Liver (tissue), 8 donors: ENCODE measurements at regions not wholly inside any gene's neighbourhood (a gene's known extent, or its start where the extent isn't known, plus 50 kb on each side); places are given as distances from the start of the nearest gene placed in this dataset.
"Not testable (repeated sequence)": the region's sequence is repeated elsewhere in the genome, so short reads cannot be mapped to it uniquely, and the experiment has no call there.

ENCODE experiments used
- DNase-seq: peaks from one replicate; pipeline ENCODE4 v3.0.0-alpha.2; 2017; ENCODE audit warnings: low spot score
- H3K27ac ChIP-seq, 2 donors: one replicate each; pipeline ENCODE4 v1.7.0; 2013; ENCODE audit warnings: inconsistent platforms in 2 of 2, low read length in 2 of 2, control low read depth in 1 of 2, low read depth in 1 of 2, mild to moderate bottlenecking in 1 of 2
- H3K27me3 ChIP-seq, 4 donors: one replicate each; pipeline versions ENCODE4 v1.6.1 to v1.7.0; 2013; ENCODE audit warnings: low read length in 3 of 4, inconsistent platforms in 1 of 4, mild to moderate bottlenecking in 1 of 4, moderate library complexity in 1 of 4; ENCODE audit not compliant: control insufficient read depth in 4 of 4, insufficient read depth in 4 of 4
- H3K36me3 ChIP-seq, 4 donors: one replicate each; pipeline versions ENCODE4 v1.6.1 to v1.7.0; 2013; ENCODE audit warnings: low read length in 3 of 4, mild to moderate bottlenecking in 3 of 4, low read depth in 1 of 4, moderate library complexity in 1 of 4; ENCODE audit not compliant: control insufficient read depth in 4 of 4, insufficient read depth in 3 of 4
- H3K4me1 ChIP-seq, 4 donors: one replicate each; pipeline versions ENCODE4 v1.6.1 to v1.7.0; 2013; ENCODE audit warnings: low read length in 3 of 4, mild to moderate bottlenecking in 3 of 4, moderate library complexity in 1 of 4; ENCODE audit not compliant: control insufficient read depth in 4 of 4, insufficient read depth in 4 of 4
- H3K4me3 ChIP-seq, 3 donors: one replicate each; pipeline versions ENCODE4 v1.6.1 to v1.7.0; 2013; ENCODE audit warnings: low read length in 3 of 3, control low read depth in 1 of 3, low read depth in 1 of 3, mild to moderate bottlenecking in 1 of 3
- H3K9ac ChIP-seq, 2 donors: one replicate each; pipeline ENCODE4 v1.7.0; 2013; ENCODE audit warnings: low read length in 2 of 2, mild to moderate bottlenecking in 2 of 2, moderate library complexity in 2 of 2, control low read depth in 1 of 2, low read depth in 1 of 2
- H3K9me3 ChIP-seq, 4 donors: one replicate each; pipeline versions ENCODE4 v1.6.1 to v1.7.0; 2013; ENCODE audit warnings: low read length in 3 of 4; ENCODE audit not compliant: control insufficient read depth in 4 of 4
- CTCF ChIP-seq: fragments of 150-350 bp; IDR thresholded peaks from 2 replicates; pipeline ENCODE4 v1.5.1; 2017; ENCODE audit warnings: improper control_type of control experiment, low read depth, low read length; ENCODE audit not compliant: missing input control
- EGR1 ChIP-seq, 2 donors: IDR thresholded peaks; 2 replicates each; pipeline ENCODE4 v1.6.1; 2016 to 2018; ENCODE audit warnings: antibody characterized with exemption in 2 of 2, low read depth in 2 of 2
- FOXA2 ChIP-seq: IDR thresholded peaks from 2 replicates; pipeline ENCODE4 v1.6.1; 2016; ENCODE audit warnings: antibody characterized with exemption
- HNF4A ChIP-seq, 2 donors: conservative IDR thresholded peaks; 2 replicates each; pipeline ENCODE4 v1.6.1; 2016; ENCODE audit warnings: antibody characterized with exemption in 2 of 2, mild to moderate bottlenecking in 2 of 2
- NR2F2 ChIP-seq: IDR thresholded peaks from 2 replicates; pipeline ENCODE4 v1.6.1; 2016; ENCODE audit warnings: antibody characterized with exemption
- RAD21 ChIP-seq, 2 donors: IDR thresholded peaks; 2 replicates each; pipeline ENCODE4 v1.6.1; 2016; ENCODE audit warnings: antibody characterized with exemption in 2 of 2, mild to moderate bottlenecking in 2 of 2
- RXRA ChIP-seq, 2 donors: IDR thresholded peaks; 2 replicates each; pipeline ENCODE4 v1.6.1; 2017 to 2018; ENCODE audit warnings: antibody characterized with exemption in 2 of 2, mild to moderate bottlenecking in 1 of 2
- SP1 ChIP-seq: IDR thresholded peaks from 2 replicates; pipeline ENCODE4 v1.6.1; 2018; ENCODE audit warnings: antibody characterized with exemption, mild to moderate bottlenecking
- YY1 ChIP-seq: IDR thresholded peaks from 2 replicates; pipeline ENCODE4 v1.6.1; 2016; ENCODE audit warnings: antibody characterized with exemption, mild to moderate bottlenecking
- WGBS: extraction: QIAGEN DNeasy Blood & Tissue Kit; methylation state at CpG from one replicate; pipeline ENCODE4 v1.1.7; 2013; 5-methylcytosine and 5-hydroxymethylcytosine counted together
- TF ChIP-seq, protein P1 (sequence below): IDR thresholded peaks from 2 replicates; pipeline ENCODE4 v1.6.1; 2016; ENCODE audit warnings: antibody characterized with exemption, mild to moderate bottlenecking
- TF ChIP-seq, protein P2 (sequence below): IDR thresholded peaks from 2 replicates; pipeline ENCODE4 v1.6.1; 2016; ENCODE audit warnings: antibody characterized with exemption
- donor health status: healthy.
- donor health status: healthy.
- donor health status: healthy.
- donor health status: healthy.
- donor health status: healthy.

- TF ChIP-seq, protein P1, sequence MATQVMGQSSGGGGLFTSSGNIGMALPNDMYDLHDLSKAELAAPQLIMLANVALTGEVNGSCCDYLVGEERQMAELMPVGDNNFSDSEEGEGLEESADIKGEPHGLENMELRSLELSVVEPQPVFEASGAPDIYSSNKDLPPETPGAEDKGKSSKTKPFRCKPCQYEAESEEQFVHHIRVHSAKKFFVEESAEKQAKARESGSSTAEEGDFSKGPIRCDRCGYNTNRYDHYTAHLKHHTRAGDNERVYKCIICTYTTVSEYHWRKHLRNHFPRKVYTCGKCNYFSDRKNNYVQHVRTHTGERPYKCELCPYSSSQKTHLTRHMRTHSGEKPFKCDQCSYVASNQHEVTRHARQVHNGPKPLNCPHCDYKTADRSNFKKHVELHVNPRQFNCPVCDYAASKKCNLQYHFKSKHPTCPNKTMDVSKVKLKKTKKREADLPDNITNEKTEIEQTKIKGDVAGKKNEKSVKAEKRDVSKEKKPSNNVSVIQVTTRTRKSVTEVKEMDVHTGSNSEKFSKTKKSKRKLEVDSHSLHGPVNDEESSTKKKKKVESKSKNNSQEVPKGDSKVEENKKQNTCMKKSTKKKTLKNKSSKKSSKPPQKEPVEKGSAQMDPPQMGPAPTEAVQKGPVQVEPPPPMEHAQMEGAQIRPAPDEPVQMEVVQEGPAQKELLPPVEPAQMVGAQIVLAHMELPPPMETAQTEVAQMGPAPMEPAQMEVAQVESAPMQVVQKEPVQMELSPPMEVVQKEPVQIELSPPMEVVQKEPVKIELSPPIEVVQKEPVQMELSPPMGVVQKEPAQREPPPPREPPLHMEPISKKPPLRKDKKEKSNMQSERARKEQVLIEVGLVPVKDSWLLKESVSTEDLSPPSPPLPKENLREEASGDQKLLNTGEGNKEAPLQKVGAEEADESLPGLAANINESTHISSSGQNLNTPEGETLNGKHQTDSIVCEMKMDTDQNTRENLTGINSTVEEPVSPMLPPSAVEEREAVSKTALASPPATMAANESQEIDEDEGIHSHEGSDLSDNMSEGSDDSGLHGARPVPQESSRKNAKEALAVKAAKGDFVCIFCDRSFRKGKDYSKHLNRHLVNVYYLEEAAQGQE, result no peak
- TF ChIP-seq CTCF, result no peak
- TF ChIP-seq RAD21 (IDR thresholded peaks at IDR 0.05), result no peak
- no peak for TF ChIP-seq RXRA (IDR thresholded peaks at IDR 0.05)
- H3K9ac ChIP-seq, result no peak overlapping the region
- H3K27me3 ChIP-seq, result no peaks in the 10 kb centered on the region
- H3K9me3 ChIP-seq, result no peaks in the 10 kb centered on the region
- DNase-seq, result no peak
- peaks cover 0 to 9% (median 6%) of the 10 kb centered on the region in 4 donors for H3K4me1 ChIP-seq
- no peak overlapping the region for H3K27ac ChIP-seq
- H3K36me3 ChIP-seq, result no peaks in the 10 kb centered on the region
- WGBS, result 73% methylated on average over 9 of the region's 9 CpGs
- H3K4me3 ChIP-seq, result no peak overlapping the region
These were observed 79.6 kb upstream of the UCN3 start for GRCh38 chr10:5285186-5285585.

DNA sequence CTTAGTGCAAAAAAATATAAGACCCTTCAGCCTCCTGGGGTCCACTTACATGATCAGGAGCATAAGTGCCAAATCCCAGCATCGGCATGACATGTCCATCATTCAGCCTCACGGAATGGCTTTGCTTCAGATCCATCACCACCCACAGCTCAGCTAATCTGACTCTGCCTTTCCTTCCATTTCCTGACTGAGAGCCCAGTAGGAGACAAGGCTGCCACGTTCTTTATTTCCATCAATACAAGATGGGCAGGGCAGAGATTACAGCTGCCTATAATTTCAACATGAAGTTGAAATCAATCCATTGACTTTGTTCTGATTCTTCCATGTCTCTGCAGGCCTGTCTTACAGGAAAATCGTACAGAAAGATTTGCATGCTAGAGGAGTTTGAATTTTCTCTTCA lies 76.4 kb upstream of the UCN3 start:
- no peak overlapping the region for H3K27ac ChIP-seq
- WGBS, result 86% methylated on average over 4 of the region's 4 CpGs

GRCh38 chr10:5289228-5289627 lies 75.5 kb upstream of the UCN3 start:
- not testable (repeated sequence) for H3K9me3 ChIP-seq, H3K27ac ChIP-seq, H3K9ac ChIP-seq, H3K4me1 ChIP-seq, DNase-seq, H3K4me3 ChIP-seq, H3K27me3 ChIP-seq, H3K36me3 ChIP-seq
- WGBS, result 95% methylated on average over 1 of the region's 1 CpG

More for the DNA sequence above, 76.4 kb upstream of the UCN3 start:
- Histone ChIP-seq H3K36me3 (no peaks in the 10 kb centered on the region), H3K9me3 (no peaks in the 10 kb centered on the region), H3K4me3 (no peak overlapping the region), H3K27me3 (no peaks in the 10 kb centered on the region), H3K9ac (no peak overlapping the region), H3K4me1 (peaks cover 0 to 5% (median 2%) of the 10 kb centered on the region in 4 donors)
- TF ChIP-seq EGR1 (IDR thresholded peaks at IDR 0.05; ENCODE audit: low read depth in 2 of 2) (no peak), HNF4A (conservative IDR thresholded peaks at IDR 0.05) (no peak), YY1 (no peak), NR2F2 (no peak), SP1 (no peak), FOXA2 (no peak)
- TF ChIP-seq, protein P2, sequence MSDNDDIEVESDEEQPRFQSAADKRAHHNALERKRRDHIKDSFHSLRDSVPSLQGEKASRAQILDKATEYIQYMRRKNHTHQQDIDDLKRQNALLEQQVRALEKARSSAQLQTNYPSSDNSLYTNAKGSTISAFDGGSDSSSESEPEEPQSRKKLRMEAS, result no peak
- DNase-seq, result no peak
